HUDEP-2 (cell line): ENCODE measurements at regions not wholly inside any gene's neighbourhood (a gene's known extent, or its start where the extent isn't known, plus 50 kb on each side); places are given as distances from the start of the nearest gene placed in this dataset.
"Not testable (repeated sequence)": the region's sequence is repeated elsewhere in the genome, so short reads cannot be mapped to it uniquely, and the experiment has no call there.

Source experiments
- DNase-seq, 76 experiments: peaks; one replicate each; lab custom pipeline; 2025; ENCODE audit not compliant: unreplicated experiment in 76 of 76; lab: John Stamatoyannopoulos, UW

GRCh38 chr2:236764716-236765115 lies 195.1 kb downstream of the ACKR3 start:
- no peak for DNase-seq

- DNase-seq = no peak
Observed at GRCh38 chr2:236765478-236765877, 195.9 kb downstream of the ACKR3 start.

- DNase-seq = no peak
Observed at GRCh38 chr2:236766850-236767249, 197.2 kb downstream of the ACKR3 start.

- DNase-seq = no peak
Observed at GRCh38 chr2:236767941-236768340, 198.3 kb downstream of the ACKR3 start.

- DNase-seq = no peak
Observed at GRCh38 chr2:236768393-236769140, 198.9 kb downstream of the ACKR3 start.

- DNase-seq = no peak
Observed at GRCh38 chr2:236769981-236770671, 200.5 kb downstream of the ACKR3 start.

GRCh38 chr2:236772220-236772837 lies 202.7 kb downstream of the ACKR3 start:
- no peak for DNase-seq

DNA sequence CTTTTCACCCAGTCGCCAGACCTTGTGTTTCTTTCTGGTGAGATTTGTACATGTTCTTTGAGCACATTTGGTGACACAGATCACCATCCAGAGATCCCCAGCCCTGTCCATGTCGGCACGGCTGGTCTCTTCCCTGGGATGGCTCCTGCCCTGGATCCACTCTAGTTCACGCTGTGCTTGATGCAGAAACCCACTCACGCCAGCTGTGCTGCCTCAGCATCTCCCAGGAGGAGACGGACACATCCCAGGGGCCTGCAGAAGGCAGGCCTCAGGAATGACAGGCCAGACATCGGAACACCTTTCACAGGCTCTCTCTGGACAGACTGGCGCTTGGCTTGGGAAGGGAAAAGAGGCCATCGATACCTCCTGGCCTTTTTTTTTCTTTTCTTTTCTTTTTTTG lies 203.6 kb downstream of the ACKR3 start:
- DNase-seq = no peak

GRCh38 chr2:236774171-236774570 lies 204.5 kb downstream of the ACKR3 start:
- no peak for DNase-seq

- DNase-seq = no peak
Observed at GRCh38 chr2:236775511-236775910, 205.9 kb downstream of the ACKR3 start.

DNA sequence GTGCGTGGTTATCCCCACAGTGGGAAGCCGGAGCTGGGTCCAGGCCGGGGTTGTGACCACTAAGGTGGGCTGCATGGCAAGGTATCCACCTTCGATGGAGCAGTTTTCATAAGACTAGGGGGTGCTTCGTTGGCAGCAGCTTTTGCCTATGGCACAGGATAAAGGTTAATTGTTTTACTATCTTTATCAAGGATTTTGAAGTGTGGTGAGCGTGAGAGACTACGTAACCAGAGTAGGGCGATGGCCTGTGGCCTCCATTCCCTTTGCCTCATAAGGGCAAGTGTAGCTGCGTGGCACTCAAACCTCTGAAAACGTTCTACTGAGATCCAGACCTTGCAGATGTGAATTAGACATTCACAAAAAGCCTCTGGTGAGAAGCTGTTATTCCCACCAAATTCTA lies 206.6 kb downstream of the ACKR3 start:
- DNase-seq = no peak

DNA sequence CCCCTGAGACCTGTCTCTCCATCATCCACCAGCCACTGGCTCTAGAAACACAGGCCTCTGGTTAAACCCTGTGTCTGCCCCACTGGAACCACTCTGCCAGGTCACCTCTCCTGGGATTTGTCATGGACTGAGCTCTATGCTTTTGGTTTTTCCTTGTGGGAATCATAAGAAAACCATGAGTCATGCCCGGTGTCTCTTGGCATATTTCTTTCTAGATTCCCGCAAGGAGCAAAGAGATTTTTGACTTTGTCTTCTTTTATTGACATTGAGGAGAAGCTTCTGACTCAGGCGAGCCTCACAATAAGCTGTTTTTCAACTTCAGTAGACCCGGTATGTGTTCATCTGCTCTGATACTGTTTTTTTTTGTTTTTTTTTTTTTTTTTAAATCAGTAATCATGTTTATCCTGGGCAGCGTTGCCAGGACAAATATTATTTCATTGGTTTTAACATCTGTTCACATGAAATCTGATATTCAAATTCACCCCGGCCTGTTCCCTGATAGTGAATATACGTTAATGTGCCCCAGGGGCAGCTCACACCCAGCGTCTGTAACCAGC lies 207.1 kb downstream of the ACKR3 start:
- no peak for DNase-seq

GRCh38 chr2:236777408-236777807 lies 207.8 kb downstream of the ACKR3 start:
- no peak for DNase-seq

- DNase-seq = no peak
Observed at GRCh38 chr2:236781933-236782816, 212.6 kb downstream of the ACKR3 start.

DNA sequence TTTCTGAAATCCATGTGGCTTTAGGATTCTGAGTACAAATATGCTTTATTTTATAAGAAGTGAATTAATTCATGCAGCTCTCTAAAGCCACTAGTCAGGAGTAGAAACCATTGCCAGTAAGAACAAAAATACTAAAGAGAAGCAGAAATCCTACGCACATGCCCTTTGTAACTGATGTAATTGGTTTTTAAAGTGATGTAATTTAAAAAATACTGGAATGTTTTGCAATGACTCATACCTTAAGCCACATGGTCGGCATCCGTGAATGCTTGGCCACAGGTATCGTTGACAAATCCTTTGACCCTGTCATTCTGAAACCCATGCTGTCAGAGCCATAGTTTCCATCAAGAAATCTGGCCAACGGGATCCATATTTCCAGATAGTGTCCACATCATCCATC lies 213.3 kb downstream of the ACKR3 start:
- no peak for DNase-seq

DNA sequence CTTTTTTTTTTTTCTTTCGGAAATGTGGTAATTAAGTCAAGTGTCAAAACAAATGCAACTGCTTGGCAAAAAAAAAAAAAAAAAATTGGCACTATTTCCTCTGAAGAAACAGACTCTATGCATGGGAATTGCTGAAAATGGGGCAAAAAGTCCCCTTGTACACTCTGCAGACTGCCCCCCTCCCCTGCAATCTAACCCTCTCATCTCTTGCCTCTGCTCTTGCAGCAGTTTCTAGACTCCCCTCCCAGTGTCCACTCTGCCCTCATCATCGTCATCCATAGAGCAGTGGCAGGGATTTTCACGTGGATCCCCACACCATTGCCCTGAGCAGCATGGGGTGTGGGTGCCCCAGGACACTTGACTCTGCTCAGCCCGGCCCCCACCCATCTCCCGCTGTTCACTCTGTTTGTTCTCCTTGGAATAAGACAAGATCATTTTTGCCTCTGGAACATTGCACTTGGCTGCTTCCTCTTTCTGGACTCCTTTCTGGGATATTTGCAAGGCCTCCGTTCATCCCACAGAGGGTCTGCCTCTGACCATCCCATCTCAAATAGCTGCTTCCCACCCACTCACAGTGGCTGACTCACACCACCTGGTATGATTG lies 213.9 kb downstream of the ACKR3 start:
- no peak for DNase-seq

GRCh38 chr2:236785611-236786057 lies 216.0 kb downstream of the ACKR3 start:
- DNase-seq = no peak

DNA sequence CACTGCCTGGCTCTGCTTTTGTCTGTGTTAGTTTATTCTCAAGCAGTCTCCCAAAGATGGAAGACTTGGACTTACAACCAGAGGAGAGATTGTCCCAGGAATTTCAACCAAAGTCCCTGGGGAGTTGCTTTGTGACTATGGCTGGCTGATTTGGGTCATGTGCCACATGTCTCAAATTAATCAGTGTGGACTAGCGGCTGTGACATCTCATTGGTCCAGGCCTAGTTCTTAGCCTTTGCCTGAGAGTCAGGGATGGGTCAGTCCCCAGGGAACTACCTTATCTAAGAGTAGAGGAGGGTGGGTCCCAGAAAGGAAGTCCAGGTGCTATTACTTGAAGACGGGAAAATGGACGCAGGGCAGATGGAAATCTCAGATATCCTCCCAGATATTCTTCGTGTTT lies 217.1 kb downstream of the ACKR3 start:
- DNase-seq = no peak

DNA sequence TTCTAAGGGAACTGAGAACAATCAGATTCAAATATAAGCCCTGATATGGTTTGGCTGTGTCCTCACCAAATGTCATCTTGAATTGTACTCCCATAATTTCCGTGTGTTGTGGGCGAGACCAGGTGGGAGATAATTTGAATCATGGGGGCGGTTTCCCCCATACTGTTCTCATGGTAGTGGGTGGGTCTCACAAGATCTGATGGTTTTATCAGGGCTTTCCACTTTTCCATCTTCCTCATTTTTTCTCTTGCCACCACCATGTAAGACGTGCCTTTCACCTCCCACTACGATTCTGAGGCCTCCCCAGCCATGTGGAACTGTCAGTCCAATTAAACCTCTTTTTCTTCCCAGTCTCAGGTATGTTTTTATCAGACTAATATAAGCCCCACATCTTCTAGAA lies 217.8 kb downstream of the ACKR3 start:
- DNase-seq = not testable (repeated sequence)

DNA sequence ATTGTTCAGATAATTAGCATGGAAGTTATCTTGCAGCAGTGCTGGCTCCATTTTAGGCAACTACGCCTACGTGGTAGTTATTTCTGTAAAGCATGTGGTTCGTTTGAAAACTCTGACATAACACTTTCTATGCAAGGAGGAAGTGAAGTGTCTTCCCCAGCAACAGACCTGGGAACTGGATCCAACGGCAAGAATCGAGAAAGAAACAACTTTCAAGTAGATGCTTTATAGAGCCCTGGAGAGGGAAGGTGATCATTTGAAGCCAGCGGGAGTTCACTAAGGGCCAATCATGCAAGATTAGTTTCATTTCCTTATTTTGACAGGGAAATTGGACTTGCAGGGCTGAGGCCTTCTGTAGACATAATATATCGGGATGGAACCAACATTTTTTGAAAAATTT lies 218.3 kb downstream of the ACKR3 start:
- DNase-seq = no peak
